A673 (cell line): ENCODE measurements at regions not wholly inside any gene's neighbourhood (a gene's known extent, or its start where the extent isn't known, plus 50 kb on each side); places are given as distances from the start of the nearest gene placed in this dataset.
A peak's percentile ranks its signal among the peaks of the same experiment; 100 is the strongest.

Experiments
- BruUV-seq: library from RNA; stranded (reverse); fragments of 400-500 nt; replicated peaks from 2 replicates; lab custom pipeline; 2021; lab: Mats Ljungman, UMichigan
- CTCF ChIA-PET: fragments of 300-600 bp; sonication (Branson Sonifier 250); formaldehyde crosslinking; loops from one replicate; lab custom pipeline; 2022; ENCODE audit warnings: antibody characterized with exemption; lab: Charles Lee
- POLR2A ChIA-PET: fragments of 300-600 bp; sonication (Branson Sonifier 250); formaldehyde crosslinking; loops from one replicate; lab custom pipeline; 2022; ENCODE audit warnings: antibody characterized with exemption; ENCODE audit not compliant: low non-redundant PET; lab: Charles Lee
- DNase-seq: peaks from one replicate; pipeline ENCODE4 v3.0.0-alpha.2; 2015; ENCODE audit warnings: low spot score
- H3K27ac ChIP-seq: fragments of 200-600 bp; sonication (generic); 2 replicates; pipeline ENCODE4 v1.5.1; 2016; ENCODE audit warnings: mixed run types, low read depth, mild to moderate bottlenecking, mixed read lengths, antibody characterized with exemption, low read length; ENCODE audit not compliant: poor library complexity, severe bottlenecking
- H3K27me3 ChIP-seq: fragments of 200-600 bp; sonication (generic); replicated peaks from 2 replicates; pipeline ENCODE4 v1.6.1; 2017; ENCODE audit warnings: mixed run types, low read depth, mild to moderate bottlenecking, mixed read lengths, antibody characterized with exemption, low read length; ENCODE audit not compliant: insufficient read depth, poor library complexity
- H3K36me3 ChIP-seq: fragments of 200-600 bp; sonication (generic); 2 replicates; pipeline ENCODE4 v1.6.1; 2016; ENCODE audit warnings: mixed run types, mild to moderate bottlenecking, mixed read lengths, antibody characterized with exemption, low read length; ENCODE audit not compliant: insufficient read depth, poor library complexity, severe bottlenecking
- H3K4me1 ChIP-seq: fragments of 200-600 bp; sonication (generic); 2 replicates; pipeline ENCODE4 v1.6.1; 2017; ENCODE audit warnings: mixed run types, mild to moderate bottlenecking, mixed read lengths, antibody characterized with exemption, low read length; ENCODE audit not compliant: insufficient read depth, poor library complexity, severe bottlenecking
- H3K4me3 ChIP-seq: fragments of 200-600 bp; sonication (generic); 2 replicates; pipeline ENCODE4 v1.5.1; 2016; ENCODE audit warnings: low read depth, mixed run types, mild to moderate bottlenecking, mixed read lengths, low read length; ENCODE audit not compliant: poor library complexity, severe bottlenecking
- H3K9me3 ChIP-seq: fragments of 200-600 bp; sonication (generic); 2 replicates; pipeline ENCODE4 v1.6.1; 2016; ENCODE audit warnings: mixed run types, low read depth, mild to moderate bottlenecking, mixed read lengths, antibody characterized with exemption, low read length; ENCODE audit not compliant: poor library complexity, severe bottlenecking
- EZH2 ChIP-seq: fragments of 200-600 bp; sonication (generic); IDR thresholded peaks from 2 replicates; pipeline ENCODE4 v1.6.1; 2017; ENCODE audit warnings: borderline replicate concordance, low read depth, mild to moderate bottlenecking, mixed read lengths, antibody characterized with exemption, low read length; ENCODE audit not compliant: poor library complexity, severe bottlenecking
- intact Hi-C: fragments of 100-400 bp; cut with micrococcal nuclease; formaldehyde crosslinking; loops from one replicate; pipeline ENCODE4 v1.10.0; 2022; ENCODE audit not compliant: unreplicated experiment
- TF ChIP-seq, protein P1 (sequence below): fragments of 300-800, 200-600 bp; sonication (generic); conservative IDR thresholded peaks from 2 replicates; pipeline ENCODE4 v1.5.1; 2017; ENCODE audit warnings: low read depth, mild to moderate bottlenecking, antibody characterized with exemption, low read length, moderate library complexity, mixed read lengths

DNA sequence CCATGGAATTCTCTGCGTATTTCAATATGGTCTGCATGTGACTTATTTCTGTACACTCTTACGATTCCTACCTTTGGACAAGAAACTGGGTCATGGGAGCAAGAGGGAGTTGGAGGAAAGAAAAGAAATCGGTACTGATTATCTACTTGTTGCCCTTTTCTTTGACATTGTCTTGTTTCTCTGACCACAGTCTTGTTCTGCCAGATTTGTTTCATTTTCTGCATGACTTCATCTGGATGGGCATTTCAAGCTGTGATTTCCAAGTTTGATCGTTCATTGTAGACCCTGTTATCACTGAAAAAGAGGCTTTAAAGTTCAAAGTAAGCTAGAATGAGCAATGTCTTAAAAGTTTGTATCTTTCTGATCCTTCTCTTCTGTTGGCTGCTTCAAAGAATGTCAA, 2186.3 kb upstream of the CELF4 start:
- DNase-seq = no peak
- Histone ChIP-seq H3K27ac (no peak overlapping the region), H3K9me3 (no peaks in the 10 kb centered on the region), H3K36me3 (no peaks in the 10 kb centered on the region), H3K4me3 (no peak overlapping the region), H3K27me3 (no peaks in the 10 kb centered on the region), H3K4me1 (no peaks in the 10 kb centered on the region)
- TF ChIP-seq, protein P1, sequence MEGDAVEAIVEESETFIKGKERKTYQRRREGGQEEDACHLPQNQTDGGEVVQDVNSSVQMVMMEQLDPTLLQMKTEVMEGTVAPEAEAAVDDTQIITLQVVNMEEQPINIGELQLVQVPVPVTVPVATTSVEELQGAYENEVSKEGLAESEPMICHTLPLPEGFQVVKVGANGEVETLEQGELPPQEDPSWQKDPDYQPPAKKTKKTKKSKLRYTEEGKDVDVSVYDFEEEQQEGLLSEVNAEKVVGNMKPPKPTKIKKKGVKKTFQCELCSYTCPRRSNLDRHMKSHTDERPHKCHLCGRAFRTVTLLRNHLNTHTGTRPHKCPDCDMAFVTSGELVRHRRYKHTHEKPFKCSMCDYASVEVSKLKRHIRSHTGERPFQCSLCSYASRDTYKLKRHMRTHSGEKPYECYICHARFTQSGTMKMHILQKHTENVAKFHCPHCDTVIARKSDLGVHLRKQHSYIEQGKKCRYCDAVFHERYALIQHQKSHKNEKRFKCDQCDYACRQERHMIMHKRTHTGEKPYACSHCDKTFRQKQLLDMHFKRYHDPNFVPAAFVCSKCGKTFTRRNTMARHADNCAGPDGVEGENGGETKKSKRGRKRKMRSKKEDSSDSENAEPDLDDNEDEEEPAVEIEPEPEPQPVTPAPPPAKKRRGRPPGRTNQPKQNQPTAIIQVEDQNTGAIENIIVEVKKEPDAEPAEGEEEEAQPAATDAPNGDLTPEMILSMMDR = no peak
- TF ChIP-seq EZH2 = no peak
- no TSS peak for BruUV-seq
- POLR2A ChIA-PET = no interaction called here
- CTCF ChIA-PET = no interaction called here
- intact Hi-C loops = no loop called here

DNA sequence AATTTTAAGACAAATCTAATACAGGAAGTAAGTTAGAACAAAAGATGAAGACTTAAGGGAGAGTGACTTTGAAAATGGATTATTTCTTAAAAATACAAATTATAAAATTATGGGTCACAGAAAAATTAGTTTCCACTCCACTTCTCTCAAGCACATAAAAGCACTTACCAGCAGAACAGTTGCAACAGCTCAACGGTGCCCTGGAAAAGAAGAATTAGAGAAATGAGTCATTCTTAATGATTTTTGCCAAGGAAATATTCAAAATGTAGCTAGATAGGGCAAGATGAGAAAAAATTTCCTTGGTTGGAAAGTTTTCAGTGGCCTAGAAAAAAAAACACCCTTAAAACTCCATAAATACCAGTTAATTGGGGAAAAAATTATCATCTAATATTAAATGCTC, 2185.6 kb upstream of the CELF4 start:
- POLR2A ChIA-PET = no interaction called here
- peak; percentile 24 for DNase-seq

DNA sequence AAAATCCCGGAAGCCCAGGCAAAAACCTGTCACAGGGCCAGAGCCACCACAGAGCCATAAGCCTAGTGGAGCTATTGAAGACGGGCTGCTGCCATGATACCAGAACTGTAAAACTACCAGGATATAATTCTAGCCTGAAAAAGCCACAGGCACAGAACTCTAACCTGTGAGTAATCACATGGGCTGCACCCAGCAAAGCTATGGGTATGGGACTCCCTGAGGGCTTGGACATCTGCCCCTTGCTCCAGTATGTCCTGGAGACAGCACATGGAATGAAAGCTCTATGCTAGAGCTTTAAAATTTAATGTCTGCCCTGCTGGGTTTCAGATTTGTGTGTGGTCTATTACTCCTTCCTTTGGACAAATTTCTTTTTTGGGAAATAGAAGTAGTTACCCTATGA, 2183.6 kb upstream of the CELF4 start:
- Histone ChIP-seq H3K4me1 (no peaks in the 10 kb centered on the region), H3K9me3 (no peaks in the 10 kb centered on the region), H3K4me3 (no peak overlapping the region), H3K27me3 (no peaks in the 10 kb centered on the region), H3K27ac (no peak overlapping the region), H3K36me3 (no peaks in the 10 kb centered on the region)
- DNase-seq = no peak
- intact Hi-C loops = no loop called here
- no TSS peak for BruUV-seq
- ChIA-PET CTCF (no interaction called here), POLR2A (no interaction called here)
- TF ChIP-seq, protein P1 = no peak
- no peak for TF ChIP-seq EZH2

More for the DNA sequence above, 2185.6 kb upstream of the CELF4 start:
- no peak for TF ChIP-seq EZH2
- TF ChIP-seq, protein P1 = no peak
- intact Hi-C loops = no loop called here
- no peak overlapping the region for H3K4me3 ChIP-seq
- no peaks in the 10 kb centered on the region for H3K4me1 ChIP-seq
- no peaks in the 10 kb centered on the region for H3K27me3 ChIP-seq
- CTCF ChIA-PET = no interaction called here
- no peaks in the 10 kb centered on the region for H3K36me3 ChIP-seq
- no peak overlapping the region for H3K27ac ChIP-seq
- no TSS peak for BruUV-seq
- no peaks in the 10 kb centered on the region for H3K9me3 ChIP-seq
